ENCODE measurements at regions not wholly inside any gene's neighbourhood (a gene's known extent, or its start where the extent isn't known, plus 50 kb on each side); places are given as distances from the start of the nearest gene placed in this dataset.

DNA sequence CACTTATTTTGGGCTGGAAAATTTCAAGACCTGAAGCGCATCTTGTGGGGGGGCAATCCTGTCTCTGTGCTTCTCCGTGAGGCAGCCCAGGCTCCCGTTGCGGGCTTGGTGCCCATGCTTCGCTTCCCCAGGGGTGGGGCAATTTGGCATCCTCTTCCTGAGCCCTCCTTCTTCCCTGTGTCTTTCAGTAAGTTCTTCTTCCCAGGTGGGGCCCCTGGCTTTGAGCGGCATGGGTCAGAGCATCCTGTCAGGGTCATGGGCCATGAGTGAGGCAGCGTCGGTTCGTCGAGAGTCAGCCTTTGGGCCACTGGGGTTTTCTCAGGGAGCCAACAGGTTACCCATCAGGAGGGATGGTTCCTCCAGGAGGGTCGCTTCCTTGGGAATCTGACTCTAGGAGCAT lies 200.7 kb downstream of the UBE3A start:
- Histone ChIP-seq H3K4me1 (ENCODE audit: insufficient read depth, low read length, poor library complexity, severe bottlenecking) (no peaks in the 10 kb centered on the region), H4K20me1 (ENCODE audit: insufficient read depth, low read length, poor library complexity, severe bottlenecking) (no peaks in the 10 kb centered on the region), H3K9me3 (ENCODE audit: insufficient read depth, low read depth, low read length) (peaks cover 38% of the 10 kb centered on the region; the same call in 1 of the 2 replicates), H3K9me2 (replicated peaks; ENCODE audit: low read depth, low read length) (no peaks in the 10 kb centered on the region), H3K4me3 (ENCODE audit: low read length, poor library complexity, severe bottlenecking) (no peak overlapping the region), H3K27me3 (ENCODE audit: insufficient read depth, low read length, poor library complexity, severe bottlenecking) (no peaks in the 10 kb centered on the region), H3K4me2 (ENCODE audit: low read depth, low read length, poor library complexity, severe bottlenecking) (no peak overlapping the region), H2AFZ (ENCODE audit: low read length) (no peak overlapping the region), H3F3A (ENCODE audit: low read depth) (no peaks in the 10 kb centered on the region), H3K36me3 (ENCODE audit: insufficient read depth, low read length) (no peaks in the 10 kb centered on the region), H3K79me2 (ENCODE audit: insufficient read depth, low read length) (no peaks in the 10 kb centered on the region), H3K9ac (ENCODE audit: low read depth, low read length, poor library complexity, severe bottlenecking) (no peak overlapping the region)
- TF ChIP-seq EZH2phosphoT487 (IDR thresholded peaks at IDR 0.05; ENCODE audit: borderline replicate concordance) (no peak), CTCF (conservative IDR thresholded peaks at IDR 0.05; ENCODE audit: low read length) (no peak)

DNA sequence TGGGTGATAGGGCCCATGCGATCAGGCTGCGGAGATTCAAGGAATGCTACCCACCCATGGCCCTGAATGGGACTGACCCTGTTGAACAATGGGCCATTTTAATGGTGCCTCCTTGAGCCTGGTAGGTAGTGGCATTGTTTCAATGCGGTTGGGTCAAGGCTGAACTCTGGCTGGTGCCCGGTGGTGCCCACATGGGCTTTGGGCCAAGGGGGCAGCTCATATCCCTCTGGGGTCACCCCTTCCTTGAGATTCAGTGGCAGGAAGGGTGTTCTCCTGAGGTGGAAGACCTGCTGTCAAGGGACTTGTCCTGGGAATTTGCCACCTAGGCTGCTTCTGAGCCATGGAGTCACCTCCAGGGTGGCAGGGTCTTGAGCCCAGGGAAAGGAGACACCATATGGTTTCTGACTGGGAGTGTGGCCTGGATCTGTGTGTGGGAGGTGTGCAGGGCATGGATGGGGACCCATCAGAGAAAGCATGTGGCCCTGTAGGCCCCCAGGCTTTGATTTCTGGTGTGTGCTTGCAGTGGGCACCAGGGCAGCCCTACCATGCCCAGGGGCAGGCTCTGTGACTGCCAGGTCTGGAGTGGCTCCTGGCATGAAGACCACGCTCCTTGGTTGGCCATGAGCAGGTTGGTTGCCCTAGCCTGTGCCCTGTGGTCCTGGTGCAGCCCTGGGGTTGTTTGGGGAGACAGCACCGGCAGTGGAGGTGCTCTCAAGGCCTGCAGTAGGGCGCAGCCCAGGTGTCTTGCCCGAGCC lies 199.9 kb downstream of the UBE3A start:
- no peak overlapping the region for H3K4me3 ChIP-seq (ENCODE audit: low read length, poor library complexity, severe bottlenecking)
- no peaks in the 10 kb centered on the region for H4K20me1 ChIP-seq (ENCODE audit: insufficient read depth, low read length, poor library complexity, severe bottlenecking)
- TF ChIP-seq EZH2phosphoT487 (IDR thresholded peaks at IDR 0.05; ENCODE audit: borderline replicate concordance) (no peak), CTCF (conservative IDR thresholded peaks at IDR 0.05; ENCODE audit: low read length) (no peak)
- no peak overlapping the region for H2AFZ ChIP-seq (ENCODE audit: low read length)
- peaks cover 38% of the 10 kb centered on the region; the same call in 1 of the 2 replicates for H3K9me3 ChIP-seq (ENCODE audit: insufficient read depth, low read depth, low read length)
- no peaks in the 10 kb centered on the region for H3K27me3 ChIP-seq (ENCODE audit: insufficient read depth, low read length, poor library complexity, severe bottlenecking)
- no peak overlapping the region for H3K4me2 ChIP-seq (ENCODE audit: low read depth, low read length, poor library complexity, severe bottlenecking)
- H3K79me2 ChIP-seq (ENCODE audit: insufficient read depth, low read length) = no peaks in the 10 kb centered on the region
- H3F3A ChIP-seq (ENCODE audit: low read depth) = no peaks in the 10 kb centered on the region
- no peaks in the 10 kb centered on the region for H3K4me1 ChIP-seq (ENCODE audit: insufficient read depth, low read length, poor library complexity, severe bottlenecking)
- H3K9me2 ChIP-seq (replicated peaks; ENCODE audit: low read depth, low read length) = no peaks in the 10 kb centered on the region
- H3K36me3 ChIP-seq (ENCODE audit: insufficient read depth, low read length) = no peaks in the 10 kb centered on the region
- H3K9ac ChIP-seq (ENCODE audit: low read depth, low read length, poor library complexity, severe bottlenecking) = no peak overlapping the region

GRCh38 chr15:25239471-25240345 lies 199.1 kb downstream of the UBE3A start:
- Histone ChIP-seq H3K4me1 (ENCODE audit: insufficient read depth, low read length, poor library complexity, severe bottlenecking) (no peaks in the 10 kb centered on the region), H3K79me2 (ENCODE audit: insufficient read depth, low read length) (no peaks in the 10 kb centered on the region), H3K9me3 (ENCODE audit: insufficient read depth, low read depth, low read length) (peaks cover 34% of the 10 kb centered on the region; the same call in 1 of the 2 replicates), H3K27me3 (ENCODE audit: insufficient read depth, low read length, poor library complexity, severe bottlenecking) (no peaks in the 10 kb centered on the region), H2AFZ (ENCODE audit: low read length) (no peak overlapping the region), H3K36me3 (ENCODE audit: insufficient read depth, low read length) (no peaks in the 10 kb centered on the region), H3K4me2 (ENCODE audit: low read depth, low read length, poor library complexity, severe bottlenecking) (no peak overlapping the region), H4K20me1 (ENCODE audit: insufficient read depth, low read length, poor library complexity, severe bottlenecking) (no peaks in the 10 kb centered on the region), H3F3A (ENCODE audit: low read depth) (no peaks in the 10 kb centered on the region), H3K9ac (ENCODE audit: low read depth, low read length, poor library complexity, severe bottlenecking) (no peak overlapping the region), H3K9me2 (replicated peaks; ENCODE audit: low read depth, low read length) (no peaks in the 10 kb centered on the region), H3K4me3 (ENCODE audit: low read length, poor library complexity, severe bottlenecking) (no peak overlapping the region)
- TF ChIP-seq CTCF (conservative IDR thresholded peaks at IDR 0.05; ENCODE audit: low read length) (no peak), EZH2phosphoT487 (IDR thresholded peaks at IDR 0.05; ENCODE audit: borderline replicate concordance) (no peak)
